NB4 (cell line): ENCODE measurements at regions not wholly inside any gene's neighbourhood (a gene's known extent, or its start where the extent isn't known, plus 50 kb on each side); places are given as distances from the start of the nearest gene placed in this dataset.

ENCODE experiments used
- DNase-seq: peaks from one replicate; pipeline ENCODE4 v3.0.0; 2010; ENCODE audit warnings: low read depth
- H3K4me3 ChIP-seq: one replicate; pipeline ENCODE4 v1.5.1; 2011; ENCODE audit warnings: mild to moderate bottlenecking, low read depth, low read length, moderate library complexity
- MYC ChIP-seq: IDR thresholded peaks from 2 replicates; pipeline ENCODE4 v1.6.1; 2011; ENCODE audit warnings: low read depth, low read length
- POLR2A ChIP-seq: IDR thresholded peaks from 2 replicates; pipeline ENCODE4 v1.6.1; 2011; ENCODE audit warnings: mild to moderate bottlenecking; ENCODE audit not compliant: insufficient read length; ENCODE audit errors: extremely low read depth
- TF ChIP-seq, protein P1 (sequence below): IDR thresholded peaks from 2 replicates; pipeline ENCODE4 v1.6.1; 2011; ENCODE audit warnings: low read depth, low read length
- TF ChIP-seq, protein P2 (sequence below): IDR thresholded peaks from one replicate; pipeline ENCODE4 v1.5.1; 2012; ENCODE audit warnings: low read depth, low read length

DNA sequence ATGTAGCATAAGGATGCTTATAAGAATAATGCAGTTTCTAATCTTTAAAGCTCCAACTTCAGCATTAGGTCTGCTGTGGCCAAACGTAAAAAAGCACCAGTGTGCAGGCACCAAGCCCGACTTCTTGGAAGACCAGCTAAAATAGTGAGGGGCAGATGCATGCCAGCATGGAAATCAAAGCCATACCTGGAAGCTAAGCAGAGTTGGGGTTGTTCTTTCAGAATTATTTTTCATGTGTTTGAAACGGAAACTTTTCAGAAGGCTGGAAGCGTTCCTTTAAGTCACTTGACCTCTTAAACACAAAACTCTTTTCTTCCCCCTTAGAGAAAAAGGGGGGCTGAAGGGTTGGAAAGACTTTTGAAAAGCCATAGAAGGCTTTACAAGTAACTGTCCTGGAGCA, 329.2 kb upstream of the C1orf87 start:
- no peak overlapping the region for H3K4me3 ChIP-seq
- no peak for DNase-seq
- TF ChIP-seq, protein P1, sequence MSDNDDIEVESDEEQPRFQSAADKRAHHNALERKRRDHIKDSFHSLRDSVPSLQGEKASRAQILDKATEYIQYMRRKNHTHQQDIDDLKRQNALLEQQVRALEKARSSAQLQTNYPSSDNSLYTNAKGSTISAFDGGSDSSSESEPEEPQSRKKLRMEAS, result no peak
- TF ChIP-seq POLR2A (no peak), MYC (no peak)
- TF ChIP-seq, protein P2, sequence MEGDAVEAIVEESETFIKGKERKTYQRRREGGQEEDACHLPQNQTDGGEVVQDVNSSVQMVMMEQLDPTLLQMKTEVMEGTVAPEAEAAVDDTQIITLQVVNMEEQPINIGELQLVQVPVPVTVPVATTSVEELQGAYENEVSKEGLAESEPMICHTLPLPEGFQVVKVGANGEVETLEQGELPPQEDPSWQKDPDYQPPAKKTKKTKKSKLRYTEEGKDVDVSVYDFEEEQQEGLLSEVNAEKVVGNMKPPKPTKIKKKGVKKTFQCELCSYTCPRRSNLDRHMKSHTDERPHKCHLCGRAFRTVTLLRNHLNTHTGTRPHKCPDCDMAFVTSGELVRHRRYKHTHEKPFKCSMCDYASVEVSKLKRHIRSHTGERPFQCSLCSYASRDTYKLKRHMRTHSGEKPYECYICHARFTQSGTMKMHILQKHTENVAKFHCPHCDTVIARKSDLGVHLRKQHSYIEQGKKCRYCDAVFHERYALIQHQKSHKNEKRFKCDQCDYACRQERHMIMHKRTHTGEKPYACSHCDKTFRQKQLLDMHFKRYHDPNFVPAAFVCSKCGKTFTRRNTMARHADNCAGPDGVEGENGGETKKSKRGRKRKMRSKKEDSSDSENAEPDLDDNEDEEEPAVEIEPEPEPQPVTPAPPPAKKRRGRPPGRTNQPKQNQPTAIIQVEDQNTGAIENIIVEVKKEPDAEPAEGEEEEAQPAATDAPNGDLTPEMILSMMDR, result no peak

DNA sequence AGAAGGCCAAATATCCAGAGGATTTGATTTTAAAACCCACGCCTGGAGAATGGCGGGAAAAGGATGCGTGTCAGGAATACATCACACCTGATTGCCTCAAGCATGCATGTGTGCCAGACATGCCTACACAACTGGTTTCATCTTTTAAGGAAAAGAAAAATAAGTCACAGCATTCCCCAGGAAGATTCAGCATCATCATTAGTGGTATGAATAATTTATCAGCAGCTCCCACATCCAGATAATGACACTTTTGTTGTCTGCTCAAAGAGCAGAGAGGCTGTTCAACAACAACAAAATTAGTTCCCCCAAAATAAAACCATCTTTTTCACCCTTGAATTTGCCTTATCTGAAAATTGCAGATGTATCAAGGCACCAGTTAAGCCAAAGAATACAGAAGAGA, 328.6 kb upstream of the C1orf87 start:
- no peak for DNase-seq
- TF ChIP-seq, protein P1, result no peak
- TF ChIP-seq, protein P2, result no peak
- TF ChIP-seq MYC, result no peak
- TF ChIP-seq POLR2A, result no peak

DNA sequence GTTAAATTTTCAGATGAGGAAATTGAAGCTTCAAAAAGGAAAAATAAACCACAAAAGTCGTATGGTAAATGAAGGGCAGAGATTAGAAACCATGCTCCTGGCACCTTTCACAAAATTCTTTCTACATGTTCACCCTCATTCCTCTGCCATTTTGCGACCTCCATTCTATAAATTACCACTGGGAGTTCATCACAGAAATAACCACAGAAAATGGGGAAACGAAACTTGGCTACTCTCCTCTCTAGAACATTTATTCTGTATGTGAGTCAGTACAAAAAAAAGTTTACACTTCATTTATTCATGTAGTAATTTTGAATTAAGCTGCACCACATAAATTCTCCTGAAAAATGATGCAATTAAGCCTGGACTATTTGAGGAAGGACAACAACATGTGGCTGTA, 320.9 kb upstream of the C1orf87 start:
- H3K4me3 ChIP-seq, result no peak overlapping the region
- TF ChIP-seq, protein P1, result no peak
- TF ChIP-seq POLR2A, result no peak
- TF ChIP-seq MYC, result no peak
- TF ChIP-seq, protein P2, result no peak
- peak; percentile 25 for DNase-seq

More for the DNA sequence above, 328.6 kb upstream of the C1orf87 start:
- no peak overlapping the region for H3K4me3 ChIP-seq

DNA sequence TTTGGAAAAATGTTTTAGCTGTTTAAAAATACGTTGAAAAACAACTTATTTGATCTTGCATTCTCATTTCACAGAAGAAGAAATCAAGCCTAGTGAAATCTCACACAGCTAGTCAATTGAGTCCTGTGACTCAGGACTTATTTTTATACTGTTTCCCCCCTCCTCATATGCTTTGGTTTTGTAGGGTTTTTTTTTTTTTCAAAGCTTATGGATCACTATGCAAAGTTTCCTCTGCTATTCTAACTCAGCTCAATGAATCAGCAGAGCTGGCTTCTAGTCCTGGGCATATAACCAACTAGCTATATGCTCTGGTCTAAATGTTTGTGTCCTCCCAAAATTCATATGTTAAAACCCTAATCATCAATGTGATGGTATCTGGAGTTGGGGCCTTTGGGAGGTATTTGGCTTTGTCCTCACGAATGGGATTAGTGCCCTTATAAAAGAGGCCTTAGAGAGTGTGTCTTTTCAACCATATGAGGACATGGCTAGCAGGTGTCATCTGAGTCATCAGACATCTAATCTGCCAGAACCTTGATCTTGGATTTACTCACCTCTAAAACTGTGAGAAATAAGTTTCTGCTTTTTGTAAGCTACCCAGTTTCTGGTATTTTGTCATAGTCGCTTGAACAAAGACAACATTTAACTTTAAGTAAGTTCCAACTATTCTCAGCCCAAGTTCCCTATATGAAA, 317.2 kb upstream of the C1orf87 start:
- no peak for DNase-seq
- no peak for TF ChIP-seq MYC
- no peak for TF ChIP-seq POLR2A
- TF ChIP-seq, protein P2, result no peak
- TF ChIP-seq, protein P1, result no peak
- H3K4me3 ChIP-seq, result no peak overlapping the region

DNA sequence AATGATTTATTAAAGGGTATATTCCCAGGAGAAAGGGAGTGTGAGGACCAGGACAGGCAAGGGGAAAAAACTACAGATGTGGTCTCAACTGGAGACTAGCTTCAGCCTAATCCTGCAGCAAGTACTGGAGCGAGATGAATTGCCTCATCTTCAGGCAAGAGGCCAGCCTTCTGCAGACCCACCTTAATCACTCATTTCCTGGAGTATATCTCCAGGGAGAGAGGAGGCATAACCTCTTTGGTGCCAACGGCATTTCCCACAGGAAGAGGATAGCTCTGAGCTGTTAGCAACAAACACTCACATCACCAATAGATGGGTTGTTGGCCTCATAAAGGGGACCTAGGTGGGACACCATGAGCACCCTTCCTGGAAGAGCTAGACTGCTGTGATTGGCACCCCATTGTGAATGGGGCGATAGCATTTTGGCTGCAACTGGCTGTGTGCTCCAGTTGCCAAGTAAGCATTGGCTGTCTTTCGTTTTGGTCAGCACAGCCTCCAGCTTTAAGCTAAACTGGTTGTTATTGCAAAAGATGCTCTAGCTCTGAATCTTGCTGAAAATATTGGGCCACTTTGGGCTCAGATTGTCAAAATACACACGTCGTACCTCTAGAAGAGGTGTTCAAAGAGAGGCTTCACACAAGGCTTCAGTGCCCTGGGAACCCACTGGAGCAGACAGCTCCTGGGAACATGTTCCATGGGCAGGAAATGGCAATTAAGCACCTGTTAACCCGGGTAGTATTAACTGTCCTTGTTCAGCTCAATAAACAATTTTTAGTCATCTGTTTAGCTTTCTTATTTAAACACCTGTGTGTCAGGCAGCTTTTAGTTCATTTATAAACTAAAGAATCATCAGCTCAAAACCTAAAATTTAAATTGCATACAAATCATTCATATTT, 314.8 kb upstream of the C1orf87 start:
- no peak for DNase-seq
- no peak for TF ChIP-seq MYC
- TF ChIP-seq, protein P2, result no peak
- TF ChIP-seq POLR2A, result no peak
- TF ChIP-seq, protein P1, result no peak
- H3K4me3 ChIP-seq, result no peak overlapping the region
